OCI-LY3 (cell line): ENCODE measurements at regions not wholly inside any gene's neighbourhood (a gene's known extent, or its start where the extent isn't known, plus 50 kb on each side); places are given as distances from the start of the nearest gene placed in this dataset.

Experiments used
- H2AFZ ChIP-seq: fragments of 200-600, 300-600 bp; shearing (Covaris generic); 2 replicates; pipeline ENCODE4 v1.6.0; 2014; ENCODE audit warnings: antibody characterized with exemption, low read depth, low read length
- H3K27ac ChIP-seq: fragments of 200-600, 300-600 bp; sonication (generic); 2 replicates; pipeline ENCODE4 v1.5.1; 2014; ENCODE audit warnings: mild to moderate bottlenecking, low read length, moderate library complexity, mixed read lengths
- H3K27me3 ChIP-seq: fragments of 200-600, 300-600 bp; sonication (generic); 2 replicates; pipeline ENCODE4 v1.6.1; 2014; ENCODE audit warnings: low read depth, low read length, mixed read lengths
- H3K36me3 ChIP-seq: fragments of 200-600, 300-600 bp; sonication (generic); replicated peaks from 2 replicates; pipeline ENCODE3; 2014; ENCODE audit warnings: low read depth, low read length, mixed read lengths
- H3K4me1 ChIP-seq: fragments of 300-600, 200-600 bp; sonication (generic); 2 replicates; pipeline ENCODE4 v1.6.1; 2014; ENCODE audit warnings: low read length, mixed read lengths
- H3K4me2 ChIP-seq: fragments of 200-600, 300-600 bp; sonication (generic); 2 replicates; pipeline ENCODE4 v1.6.1; 2014; ENCODE audit warnings: low read length, mixed read lengths
- H3K4me3 ChIP-seq: fragments of 300-600, 200-600 bp; sonication (generic); 2 replicates; pipeline ENCODE4 v1.5.1; 2014; ENCODE audit warnings: antibody characterized with exemption, mild to moderate bottlenecking, low read length, moderate library complexity
- H3K79me2 ChIP-seq: fragments of 300-600, 200-600 bp; shearing (Covaris generic); 2 replicates; pipeline ENCODE4 v1.6.1; 2014; ENCODE audit warnings: mild to moderate bottlenecking, low read length, mixed read lengths
- H3K9ac ChIP-seq: fragments of 300-600, 200-600 bp; shearing (Covaris generic); 2 replicates; pipeline ENCODE4 v1.6.0; 2014; ENCODE audit warnings: mild to moderate bottlenecking, low read length, moderate library complexity
- H3K9me3 ChIP-seq: fragments of 200-600, 300-600 bp; shearing (Covaris generic); 2 replicates; pipeline ENCODE4 v1.6.1; 2014; ENCODE audit warnings: low read length, mixed read lengths; ENCODE audit not compliant: insufficient read depth
- H4K20me1 ChIP-seq: fragments of 200-600, 300-600 bp; sonication (generic); 2 replicates; pipeline ENCODE4 v1.6.1; 2016; ENCODE audit warnings: low read length, mixed read lengths; ENCODE audit not compliant: insufficient read depth
- EZH2phosphoT487 ChIP-seq: fragments of 200-600 bp; shearing (Covaris generic); IDR thresholded peaks from 2 replicates; pipeline ENCODE4 v1.6.1; 2018; ENCODE audit warnings: antibody characterized with exemption, mixed run types, low read depth
- TF ChIP-seq, protein P1 (sequence below): fragments of 200-600, 300-600 bp; sonication (generic); IDR thresholded peaks from 2 replicates; pipeline ENCODE4 v1.5.1; 2014; ENCODE audit warnings: antibody characterized with exemption, low read length, low read depth

DNA sequence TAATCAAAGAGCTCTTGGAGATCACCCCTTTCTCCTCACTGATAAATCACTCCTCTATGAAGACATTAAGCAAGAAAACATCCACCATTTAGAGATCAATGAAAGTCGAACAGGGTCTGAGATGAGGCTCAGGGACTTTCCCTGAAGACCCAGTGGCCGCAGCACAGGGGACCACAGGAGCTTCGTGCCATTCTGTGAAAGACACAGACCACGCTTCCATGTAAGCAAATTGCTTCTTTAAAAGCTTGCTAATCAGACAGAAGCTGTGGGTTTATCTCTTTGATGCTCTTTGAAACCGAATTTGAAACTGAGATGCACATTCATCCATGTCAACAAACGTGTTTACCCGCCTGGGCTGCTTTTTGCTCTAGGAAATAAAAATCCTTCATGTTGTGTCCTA is 231.9 kb upstream of the PPP2R2D start:
- Histone ChIP-seq H3K4me3 (no peak overlapping the region), H3K27ac (no peak overlapping the region), H3K4me2 (no peak overlapping the region), H3K27me3 (no peaks in the 10 kb centered on the region), H3K9ac (no peak overlapping the region), H3K79me2 (no peaks in the 10 kb centered on the region), H2AFZ (no peak overlapping the region), H3K36me3 (no peaks in the 10 kb centered on the region), H3K9me3 (no peaks in the 10 kb centered on the region), H3K4me1 (no peaks in the 10 kb centered on the region), H4K20me1 (no peaks in the 10 kb centered on the region)
- TF ChIP-seq, protein P1, sequence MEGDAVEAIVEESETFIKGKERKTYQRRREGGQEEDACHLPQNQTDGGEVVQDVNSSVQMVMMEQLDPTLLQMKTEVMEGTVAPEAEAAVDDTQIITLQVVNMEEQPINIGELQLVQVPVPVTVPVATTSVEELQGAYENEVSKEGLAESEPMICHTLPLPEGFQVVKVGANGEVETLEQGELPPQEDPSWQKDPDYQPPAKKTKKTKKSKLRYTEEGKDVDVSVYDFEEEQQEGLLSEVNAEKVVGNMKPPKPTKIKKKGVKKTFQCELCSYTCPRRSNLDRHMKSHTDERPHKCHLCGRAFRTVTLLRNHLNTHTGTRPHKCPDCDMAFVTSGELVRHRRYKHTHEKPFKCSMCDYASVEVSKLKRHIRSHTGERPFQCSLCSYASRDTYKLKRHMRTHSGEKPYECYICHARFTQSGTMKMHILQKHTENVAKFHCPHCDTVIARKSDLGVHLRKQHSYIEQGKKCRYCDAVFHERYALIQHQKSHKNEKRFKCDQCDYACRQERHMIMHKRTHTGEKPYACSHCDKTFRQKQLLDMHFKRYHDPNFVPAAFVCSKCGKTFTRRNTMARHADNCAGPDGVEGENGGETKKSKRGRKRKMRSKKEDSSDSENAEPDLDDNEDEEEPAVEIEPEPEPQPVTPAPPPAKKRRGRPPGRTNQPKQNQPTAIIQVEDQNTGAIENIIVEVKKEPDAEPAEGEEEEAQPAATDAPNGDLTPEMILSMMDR = no peak
- TF ChIP-seq EZH2phosphoT487 = no peak

DNA sequence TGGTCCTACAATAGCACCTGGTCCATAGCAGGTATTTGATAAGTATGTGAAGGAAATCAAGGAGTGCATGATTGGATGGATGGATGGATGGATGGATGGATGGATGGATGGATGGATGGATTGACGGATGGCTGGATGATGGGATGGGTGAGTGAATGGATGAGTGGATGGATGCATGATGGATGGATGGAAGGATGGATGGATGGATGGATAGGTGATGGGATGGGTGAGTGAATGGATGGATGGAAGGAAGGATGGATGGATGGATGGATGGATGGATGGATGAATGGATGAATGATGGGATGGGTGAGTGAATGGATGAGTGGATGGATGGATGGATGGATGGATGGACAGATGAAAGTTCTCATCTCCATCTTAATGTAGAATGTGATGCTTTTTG is 231.0 kb upstream of the PPP2R2D start:
- H3K9ac ChIP-seq = no peak overlapping the region
- no peak for TF ChIP-seq EZH2phosphoT487
- H4K20me1 ChIP-seq = no peaks in the 10 kb centered on the region
- H3K4me2 ChIP-seq = no peak overlapping the region
- no peak overlapping the region for H3K27ac ChIP-seq
- H3K9me3 ChIP-seq = no peaks in the 10 kb centered on the region
- H2AFZ ChIP-seq = no peak overlapping the region
- no peaks in the 10 kb centered on the region for H3K4me1 ChIP-seq
- no peak overlapping the region for H3K4me3 ChIP-seq
- no peaks in the 10 kb centered on the region for H3K36me3 ChIP-seq
- no peaks in the 10 kb centered on the region for H3K27me3 ChIP-seq
- no peaks in the 10 kb centered on the region for H3K79me2 ChIP-seq

DNA sequence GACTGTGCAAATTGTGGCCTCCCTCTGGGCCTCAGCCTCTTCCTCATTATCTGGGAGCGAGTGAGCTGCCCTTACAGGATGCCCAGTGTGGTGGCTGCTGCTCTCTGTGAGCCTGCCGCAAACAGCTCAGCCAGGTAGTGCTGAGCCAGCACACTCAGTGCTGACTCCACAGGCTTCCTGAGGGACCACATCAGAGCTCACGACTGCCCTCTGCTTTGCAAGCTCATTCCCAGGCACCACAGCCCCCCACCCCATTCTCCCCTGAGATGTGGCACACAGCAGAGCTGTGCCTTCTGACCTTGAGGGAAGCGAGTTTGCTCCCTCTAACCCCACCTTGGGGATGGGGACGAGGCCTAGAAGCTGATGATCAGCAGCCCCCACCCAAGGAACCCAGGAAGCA is 230.5 kb upstream of the PPP2R2D start:
- Histone ChIP-seq H4K20me1 (no peaks in the 10 kb centered on the region), H3K36me3 (no peaks in the 10 kb centered on the region), H3K9me3 (no peaks in the 10 kb centered on the region), H2AFZ (no peak overlapping the region), H3K27me3 (no peaks in the 10 kb centered on the region), H3K4me3 (no peak overlapping the region), H3K79me2 (no peaks in the 10 kb centered on the region), H3K9ac (no peak overlapping the region), H3K4me2 (no peak overlapping the region), H3K4me1 (no peaks in the 10 kb centered on the region), H3K27ac (no peak overlapping the region)
- TF ChIP-seq, protein P1 = no peak
- TF ChIP-seq EZH2phosphoT487 = no peak

DNA sequence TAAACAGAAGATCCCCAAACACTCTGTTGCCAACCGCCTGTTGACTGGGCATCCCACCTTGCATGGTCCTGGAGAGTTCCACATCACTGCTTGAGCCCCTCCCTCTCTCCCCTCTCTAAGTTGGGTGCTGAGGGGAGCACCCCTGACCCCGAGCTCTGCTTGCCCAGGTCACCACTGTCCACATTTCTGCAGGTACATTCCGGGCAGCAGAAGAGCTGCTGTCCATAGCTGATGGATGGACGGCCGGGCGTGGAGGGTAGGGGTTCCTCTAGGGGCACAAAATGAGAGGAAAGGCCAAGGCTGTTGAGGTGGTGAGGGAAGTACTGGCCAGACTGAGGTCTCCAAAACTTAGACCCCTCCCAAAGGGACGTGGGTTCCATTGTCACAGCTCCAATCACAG is 227.4 kb upstream of the PPP2R2D start:
- Histone ChIP-seq H3K4me1 (no peaks in the 10 kb centered on the region), H3K9me3 (no peaks in the 10 kb centered on the region), H3K9ac (no peak overlapping the region), H3K4me3 (no peak overlapping the region), H4K20me1 (no peaks in the 10 kb centered on the region), H3K36me3 (no peaks in the 10 kb centered on the region), H3K79me2 (no peaks in the 10 kb centered on the region), H3K4me2 (no peak overlapping the region), H3K27ac (no peak overlapping the region), H2AFZ (no peak overlapping the region), H3K27me3 (no peaks in the 10 kb centered on the region)
- TF ChIP-seq EZH2phosphoT487 = no peak
- TF ChIP-seq, protein P1 = no peak

DNA sequence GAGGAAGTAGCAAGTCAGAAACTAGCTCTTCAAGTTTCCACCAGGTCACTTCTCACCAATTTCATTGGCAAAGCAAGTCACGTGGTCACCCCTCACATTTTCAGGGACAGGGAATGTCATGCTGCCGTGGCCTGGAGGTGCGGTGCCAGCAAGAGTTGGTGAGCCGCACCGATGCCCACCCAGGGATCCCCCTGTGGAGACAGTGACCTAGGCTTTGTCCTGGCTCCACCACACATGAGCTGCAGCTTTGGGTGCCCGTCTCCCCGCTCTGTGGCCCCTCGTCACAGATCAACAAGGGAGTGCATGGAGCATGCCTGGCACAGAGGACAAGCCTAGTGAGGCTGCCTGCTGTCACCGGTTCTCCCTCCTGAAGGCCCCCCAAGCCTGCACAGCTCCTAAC is 226.7 kb upstream of the PPP2R2D start:
- Histone ChIP-seq H3K36me3 (no peaks in the 10 kb centered on the region), H4K20me1 (no peaks in the 10 kb centered on the region), H3K9me3 (no peaks in the 10 kb centered on the region), H3K4me3 (no peak overlapping the region), H3K27ac (no peak overlapping the region), H2AFZ (no peak overlapping the region), H3K4me2 (no peak overlapping the region), H3K27me3 (no peaks in the 10 kb centered on the region), H3K79me2 (no peaks in the 10 kb centered on the region), H3K9ac (no peak overlapping the region), H3K4me1 (no peaks in the 10 kb centered on the region)
- TF ChIP-seq EZH2phosphoT487 = no peak
- TF ChIP-seq, protein P1 = no peak
